Heart left ventricle (tissue), 16 donors: ENCODE measurements at regions not wholly inside any gene's neighbourhood (a gene's known extent, or its start where the extent isn't known, plus 50 kb on each side); places are given as distances from the start of the nearest gene placed in this dataset.
"Not testable (repeated sequence)": the region's sequence is repeated elsewhere in the genome, so short reads cannot be mapped to it uniquely, and the experiment has no call there.

Experiments used
- ATAC-seq, 4 donors: fragments of 200-7000 bp; cut with Tn5 transposase; one replicate each; pipeline ENCODE4 v1.9.1; 2020 to 2022; ENCODE audit warnings: moderate library complexity in 4 of 4, mild to moderate bottlenecking in 3 of 4, moderate number of reproducible peaks in 1 of 4
- DNase-seq, 5 donors: peaks; one replicate each; pipeline ENCODE4 v3.0.0-alpha.2; 2020
- H3K27ac ChIP-seq, 12 donors: fragments of 200-600 bp; sonication (generic) in 4 of 12; one replicate each; pipeline versions ENCODE4 v1.5.0 to v1.8.0; 2016 to 2022; ENCODE audit warnings: mild to moderate bottlenecking in 2 of 12
- H3K27me3 ChIP-seq, 9 donors: fragments of 200-600 bp; sonication (generic) in 2 of 9; one replicate each; pipeline versions ENCODE4 v1.5.1 to v1.8.0; 2016 to 2022; ENCODE audit warnings: mild to moderate bottlenecking in 3 of 9
- H3K36me3 ChIP-seq, 9 donors: fragments of 200-600 bp; sonication (generic) in 2 of 9; one replicate each; pipeline versions ENCODE4 v1.5.0 to v1.8.0; 2018 to 2022; ENCODE audit warnings: mild to moderate bottlenecking in 2 of 9
- H3K4me1 ChIP-seq, 12 donors: fragments of 200-600 bp; sonication (generic) in 4 of 12; one replicate each; pipeline versions ENCODE4 v1.5.0 to v1.8.0; 2016 to 2022; ENCODE audit warnings: mild to moderate bottlenecking in 3 of 12
- H3K4me3 ChIP-seq, 12 donors: fragments of 200-600 bp; sonication (generic) in 4 of 12; one replicate each; pipeline versions ENCODE4 v1.5.0 to v1.8.0; 2017 to 2022; ENCODE audit warnings: mild to moderate bottlenecking in 9 of 12, moderate library complexity in 4 of 12
- H3K9me3 ChIP-seq, 12 donors: fragments of 200-600 bp; sonication (generic) in 4 of 12; one replicate each; pipeline versions ENCODE4 v1.5.0 to v1.8.0; 2016 to 2022; ENCODE audit warnings: mild to moderate bottlenecking in 1 of 12
- CTCF ChIP-seq, 12 donors: fragments of 200-600 bp; sonication (generic) in 4 of 12; IDR thresholded peaks; one replicate each; pipeline versions ENCODE4 v1.5.0 to v1.8.0; 2018 to 2022; ENCODE audit warnings: antibody characterized with exemption in 12 of 12, mild to moderate bottlenecking in 5 of 12
- POLR2A ChIP-seq, 2 donors: fragments of 450-650 bp; IDR thresholded peaks; one replicate each; pipeline ENCODE4 v1.6.1; 2017; ENCODE audit warnings: antibody characterized with exemption in 2 of 2, mild to moderate bottlenecking in 2 of 2, moderate library complexity in 2 of 2
- WGBS, 4 donors: extraction: QIAGEN DNeasy Blood & Tissue Kit in 2 of 4; methylation state at CpG; one replicate each; pipeline versions ENCODE4 v1.1.5 to v1.1.7; 2013 to 2018; 5-methylcytosine and 5-hydroxymethylcytosine counted together
- intact Hi-C, 10 donors: fragments of 100-400 bp; cut with DNase I; formaldehyde crosslinking; loops; one replicate each; pipeline versions ENCODE4 v1.11.1 to v1.14.2; 2022
- donor health status: ischemic (EF 13 %, LVEDD 7.1; RV severe dilation, severe dysfunction).
- donor health status: healthy with polysubstance abuse.
- donor health status: DM: no; HTN: yes; CAD: no.
- donor health status: DM: no; HTN: no; CAD: no.
- donor health status: ischemic (EF 25% LVEDD 6.9; RV normal size, moderate dysfunction).
- donor health status: ischemic (EF 25% LVEDD 5.7; RV mildly dilated, moderate dysfunction).
- donor health status: healthy.
- donor health status: DM: yes; HTN: yes; CAD: no.
- donor health status: ischemic (EF 35%, LVEDD 5.7; RV mildly dilated, moderate dysfunction).
- donor health status: nonischemic (EF 11% LVEDD 7.7; RV severe dilation, severe dysfunction).
- donor health status: DM: yes; HTN: yes; CAD: no.
- donor health status: PGD.
- donor health status: ischemic (EF 29% LVEDD 5.4; RV normal size, mild dysfunction).
- donor health status: nonischemic (EF 23%, LVEDD 6.1; RV moderate dilation, normal function).

DNA sequence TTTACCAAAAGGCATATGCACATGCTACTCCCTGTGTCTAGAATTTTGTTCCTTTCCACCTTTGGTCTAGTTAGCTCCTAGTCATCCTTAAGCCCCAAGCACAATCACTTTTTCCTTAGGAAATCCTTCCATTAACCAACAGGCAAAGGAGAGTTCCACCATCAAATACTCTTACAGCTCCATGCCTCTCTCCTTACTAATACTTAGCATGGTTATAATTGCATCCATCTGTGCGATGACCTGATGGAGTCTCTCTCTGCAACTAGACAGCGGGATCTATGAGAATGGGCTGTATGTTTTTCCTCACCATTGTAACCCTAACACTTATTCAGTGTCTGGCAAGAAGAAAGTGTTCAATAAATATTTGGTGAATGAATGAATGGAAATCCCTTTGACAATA is 69.3 kb upstream of the SMAD3 start:
- DNase-seq: no peak
- TF ChIP-seq CTCF (IDR thresholded peaks at IDR 0.05) (no peak), POLR2A (IDR thresholded peaks at IDR 0.05) (no peak)
- no peak overlapping the region for H3K4me3 ChIP-seq
- peaks cover 0 to 3% (median 0%) of the 10 kb centered on the region in 12 donors for H3K9me3 ChIP-seq
- ATAC-seq: no peak
- WGBS, 4 donors: 98 to 100% (median 99%) methylated on average over 2 of the region's 2 CpGs
- H3K27me3 ChIP-seq: peaks cover 0 to 2% (median 0%) of the 10 kb centered on the region in 9 donors
- no peaks in the 10 kb centered on the region for H3K4me1 ChIP-seq
- intact Hi-C loops: no loop called here
- H3K36me3 ChIP-seq: no peaks in the 10 kb centered on the region
- H3K27ac ChIP-seq: no peak overlapping the region

GRCh38 chr15:66997212-66997611 is 68.2 kb upstream of the SMAD3 start:
- Histone ChIP-seq H3K27me3 (peaks cover 0 to 2% (median 0%) of the 10 kb centered on the region in 9 donors), H3K4me1 (no peaks in the 10 kb centered on the region), H3K9me3 (peaks cover 0 to 3% (median 0%) of the 10 kb centered on the region in 12 donors), H3K36me3 (no peaks in the 10 kb centered on the region), H3K4me3 (no peak overlapping the region), H3K27ac (no peak overlapping the region)
- TF ChIP-seq POLR2A (IDR thresholded peaks at IDR 0.05) (no peak), CTCF (IDR thresholded peaks at IDR 0.05) (no peak)
- WGBS, 4 donors: 64 to 72% (median 68%) methylated on average over 3 of the region's 3 CpGs
- no peak for ATAC-seq
- intact Hi-C loops: no loop called here
- no peak for DNase-seq

DNA sequence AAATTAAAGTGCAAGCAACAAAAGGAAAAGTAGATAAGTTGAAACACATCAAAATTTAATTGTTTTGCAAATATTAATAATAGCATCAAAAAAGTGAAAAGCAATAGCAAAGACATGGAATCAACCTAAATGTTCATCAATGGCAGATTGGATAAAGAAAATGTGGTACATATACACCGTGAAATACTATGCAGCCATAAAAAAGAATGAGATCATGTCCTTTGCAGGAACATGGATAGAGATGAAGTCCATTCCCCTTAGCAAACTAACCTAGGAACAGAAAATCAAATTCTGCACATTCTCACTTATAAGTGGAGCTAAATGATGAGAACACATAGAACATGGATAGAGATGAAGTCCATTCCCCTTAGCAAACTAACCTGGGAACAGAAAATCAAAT is 67.2 kb upstream of the SMAD3 start:
- intact Hi-C loops, ATAC-seq: not testable (repeated sequence)
- 95 to 98% (median 97%) methylated on average over 1 of the region's 1 CpG for WGBS, 4 donors

DNA sequence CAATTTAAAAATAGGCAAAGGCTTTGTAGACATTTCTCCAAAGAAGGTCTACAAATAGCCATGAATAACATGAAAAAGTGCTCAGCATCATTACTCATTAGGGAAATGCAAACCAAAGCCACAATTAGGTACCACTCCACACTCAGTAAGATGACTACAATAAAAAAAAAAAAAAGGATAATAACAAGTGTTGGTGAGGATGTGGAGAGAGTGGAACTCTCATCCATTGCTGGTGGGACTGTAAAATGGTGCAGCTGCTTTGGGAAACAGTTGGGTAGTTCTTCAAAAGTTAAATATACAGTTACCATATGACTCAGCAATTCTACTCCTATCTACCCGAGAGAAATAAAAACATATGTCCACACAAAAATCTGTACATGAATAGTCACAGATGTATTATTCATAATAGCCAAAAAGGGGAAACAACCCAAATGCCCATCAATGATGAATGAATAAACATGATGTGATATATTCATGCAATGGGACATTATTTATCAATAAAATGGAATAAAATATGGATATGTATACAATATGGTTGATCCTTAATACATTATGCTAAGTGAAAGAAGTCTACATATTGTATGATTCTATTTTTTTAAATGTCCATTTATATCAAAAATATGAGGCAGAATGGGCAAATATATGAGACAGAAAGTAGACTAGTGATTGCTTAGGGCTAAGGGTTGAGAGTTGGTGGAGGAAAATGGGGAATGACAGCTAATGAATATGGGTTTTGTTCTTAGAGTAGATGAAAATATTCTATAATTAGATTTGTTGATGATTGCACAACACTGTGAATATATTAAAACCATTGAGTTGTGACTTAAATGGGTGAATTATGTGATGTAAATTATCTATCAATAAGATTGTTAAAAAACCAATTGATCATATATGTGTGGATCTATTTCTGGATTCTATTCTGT is 66.1 kb upstream of the SMAD3 start:
- TF ChIP-seq CTCF (IDR thresholded peaks at IDR 0.05) (no peak), POLR2A (IDR thresholded peaks at IDR 0.05) (no peak)
- intact Hi-C loops: no loop called here

More for the DNA sequence above, 67.2 kb upstream of the SMAD3 start:
- not testable (repeated sequence) for DNase-seq, H3K9me3 ChIP-seq, H3K36me3 ChIP-seq, H3K27ac ChIP-seq, H3K4me1 ChIP-seq, H3K4me3 ChIP-seq, H3K27me3 ChIP-seq

More for the DNA sequence above, 66.1 kb upstream of the SMAD3 start:
- Histone ChIP-seq H3K4me3 (no peak overlapping the region), H3K9me3 (peaks cover 0 to 3% (median 0%) of the 10 kb centered on the region in 12 donors), H3K27me3 (no peaks in the 10 kb centered on the region), H3K27ac (no peak overlapping the region), H3K4me1 (no peaks in the 10 kb centered on the region), H3K36me3 (no peaks in the 10 kb centered on the region)
- no peak for ATAC-seq
- WGBS, 4 donors: 68 to 88% (median 84%) methylated on average over 1 of the region's 1 CpG
- no peak for DNase-seq
